ENCODE measurements at regions not wholly inside any gene's neighbourhood (a gene's known extent, or its start where the extent isn't known, plus 50 kb on each side); places are given as distances from the start of the nearest gene placed in this dataset.
"Not testable (repeated sequence)": the region's sequence is repeated elsewhere in the genome, so short reads cannot be mapped to it uniquely, and the experiment has no call there.

GRCh38 chr12:11998944-11999315 lies 71.8 kb upstream of the BCL2L14 start:
- Histone ChIP-seq H3K4me1 (ENCODE audit: insufficient read depth, low read length) (peaks cover 11% of the 10 kb centered on the region), H3K9me3 (ENCODE audit: low read depth, low read length) (no peaks in the 10 kb centered on the region), H3K27me3 (ENCODE audit: insufficient read depth, low read length) (no peaks in the 10 kb centered on the region), H3K4me3 (ENCODE audit: low read length) (no peak overlapping the region)

- Histone ChIP-seq H3K27me3 (ENCODE audit: insufficient read depth, low read length) (no peaks in the 10 kb centered on the region), H3K9me3 (ENCODE audit: low read depth, low read length) (no peaks in the 10 kb centered on the region), H3K4me3 (ENCODE audit: low read length) (no peak overlapping the region), H3K4me1 (ENCODE audit: insufficient read depth, low read length) (peaks cover 25% of the 10 kb centered on the region)
These were observed 67.1 kb upstream of the BCL2L14 start for GRCh38 chr12:12003609-12004008.

- Histone ChIP-seq H3K9me3 (ENCODE audit: low read depth, low read length) (no peaks in the 10 kb centered on the region), H3K27me3 (ENCODE audit: insufficient read depth, low read length) (no peaks in the 10 kb centered on the region), H3K4me1 (ENCODE audit: insufficient read depth, low read length) (peaks cover 27% of the 10 kb centered on the region), H3K4me3 (ENCODE audit: low read length) (no peak overlapping the region)
These were observed 66.2 kb upstream of the BCL2L14 start for GRCh38 chr12:12004524-12004923.

- Histone ChIP-seq H3K9me3 (ENCODE audit: low read depth, low read length) (no peaks in the 10 kb centered on the region), H3K4me3 (ENCODE audit: low read length) (no peak overlapping the region), H3K27me3 (ENCODE audit: insufficient read depth, low read length) (no peaks in the 10 kb centered on the region), H3K4me1 (ENCODE audit: insufficient read depth, low read length) (peaks cover 54% of the 10 kb centered on the region)
These were observed 63.6 kb upstream of the BCL2L14 start for GRCh38 chr12:12007001-12007712.

- Histone ChIP-seq H3K27me3 (ENCODE audit: insufficient read depth, low read length) (no peaks in the 10 kb centered on the region), H3K9me3 (ENCODE audit: low read depth, low read length) (no peaks in the 10 kb centered on the region), H3K4me3 (ENCODE audit: low read length) (no peak overlapping the region), H3K4me1 (ENCODE audit: insufficient read depth, low read length) (peaks cover 56% of the 10 kb centered on the region)
These were observed 63.0 kb upstream of the BCL2L14 start for GRCh38 chr12:12007713-12008231.

- peaks cover 56% of the 10 kb centered on the region for H3K4me1 ChIP-seq (ENCODE audit: insufficient read depth, low read length)
- H3K27me3 ChIP-seq (ENCODE audit: insufficient read depth, low read length) = no peaks in the 10 kb centered on the region
- H3K9me3 ChIP-seq (ENCODE audit: low read depth, low read length) = no peaks in the 10 kb centered on the region
- H3K4me3 ChIP-seq (ENCODE audit: low read length) = no peak overlapping the region
These were observed 62.4 kb upstream of the BCL2L14 start for GRCh38 chr12:12008232-12008850.

- Histone ChIP-seq H3K4me3 (ENCODE audit: low read length) (no peak overlapping the region), H3K4me1 (ENCODE audit: insufficient read depth, low read length) (peaks cover 56% of the 10 kb centered on the region), H3K27me3 (ENCODE audit: insufficient read depth, low read length) (no peaks in the 10 kb centered on the region), H3K9me3 (ENCODE audit: low read depth, low read length) (no peaks in the 10 kb centered on the region)
These were observed 61.7 kb upstream of the BCL2L14 start for GRCh38 chr12:12008931-12009611.

- peaks cover 56% of the 10 kb centered on the region for H3K4me1 ChIP-seq (ENCODE audit: insufficient read depth, low read length)
- H3K4me3 ChIP-seq (ENCODE audit: low read length); H3K27me3 ChIP-seq (ENCODE audit: insufficient read depth, low read length); H3K9me3 ChIP-seq (ENCODE audit: low read depth, low read length): not testable (repeated sequence)
These were observed 60.9 kb upstream of the BCL2L14 start for GRCh38 chr12:12009749-12010276.

GRCh38 chr12:12010277-12011039 lies 60.3 kb upstream of the BCL2L14 start:
- peak overlapping the region; percentile 17 for H3K4me3 ChIP-seq (ENCODE audit: low read length)
- peaks cover 56% of the 10 kb centered on the region for H3K4me1 ChIP-seq (ENCODE audit: insufficient read depth, low read length)
- H3K27me3 ChIP-seq (ENCODE audit: insufficient read depth, low read length) = no peaks in the 10 kb centered on the region
- no peaks in the 10 kb centered on the region for H3K9me3 ChIP-seq (ENCODE audit: low read depth, low read length)

- Histone ChIP-seq H3K4me1 (ENCODE audit: insufficient read depth, low read length) (peaks cover 59% of the 10 kb centered on the region), H3K27me3 (ENCODE audit: insufficient read depth, low read length) (no peaks in the 10 kb centered on the region), H3K9me3 (ENCODE audit: low read depth, low read length) (no peaks in the 10 kb centered on the region), H3K4me3 (ENCODE audit: low read length) (no peak overlapping the region)
These were observed 58.9 kb upstream of the BCL2L14 start for GRCh38 chr12:12011880-12012260.

- H3K4me1 ChIP-seq (ENCODE audit: insufficient read depth, low read length) = peaks cover 28% of the 10 kb centered on the region
- no peaks in the 10 kb centered on the region for H3K9me3 ChIP-seq (ENCODE audit: low read depth, low read length)
- H3K27me3 ChIP-seq (ENCODE audit: insufficient read depth, low read length) = no peaks in the 10 kb centered on the region
- no peak overlapping the region for H3K4me3 ChIP-seq (ENCODE audit: low read length)
These were observed 55.6 kb upstream of the BCL2L14 start for GRCh38 chr12:12015073-12015685.

- Histone ChIP-seq H3K4me3 (ENCODE audit: low read length) (no peak overlapping the region), H3K4me1 (ENCODE audit: insufficient read depth, low read length) (peaks cover 19% of the 10 kb centered on the region), H3K27me3 (ENCODE audit: insufficient read depth, low read length) (no peaks in the 10 kb centered on the region), H3K9me3 (ENCODE audit: low read depth, low read length) (no peaks in the 10 kb centered on the region)
These were observed 54.2 kb upstream of the BCL2L14 start for GRCh38 chr12:12016284-12017100.

- no peaks in the 10 kb centered on the region for H3K27me3 ChIP-seq (ENCODE audit: insufficient read depth, low read length)
- peaks cover 13% of the 10 kb centered on the region for H3K4me1 ChIP-seq (ENCODE audit: insufficient read depth, low read length)
- no peak overlapping the region for H3K4me3 ChIP-seq (ENCODE audit: low read length)
- no peaks in the 10 kb centered on the region for H3K9me3 ChIP-seq (ENCODE audit: low read depth, low read length)
These were observed 53.6 kb upstream of the BCL2L14 start for GRCh38 chr12:12017135-12017581.

- Histone ChIP-seq H3K4me1 (ENCODE audit: insufficient read depth, low read length) (peaks cover 17% of the 10 kb centered on the region), H3K9me3 (ENCODE audit: low read depth, low read length) (no peaks in the 10 kb centered on the region), H3K4me3 (ENCODE audit: low read length) (no peak overlapping the region), H3K27me3 (ENCODE audit: insufficient read depth, low read length) (no peaks in the 10 kb centered on the region)
These were observed 52.9 kb upstream of the BCL2L14 start for GRCh38 chr12:12017798-12018197.

Data from mononuclear cell (primary cell).